IMR-90 (cell line): ENCODE measurements at regions not wholly inside any gene's neighbourhood (a gene's known extent, or its start where the extent isn't known, plus 50 kb on each side); places are given as distances from the start of the nearest gene placed in this dataset.

Source experiments
- ATAC-seq: fragments of 200-7000 bp; cut with Tn5 transposase; 2 replicates; pipeline ENCODE4 v1.9.1; 2020; ENCODE audit warnings: low read depth, mild to moderate bottlenecking, moderate library complexity
- BruUV-seq: library from RNA; stranded (reverse); fragments of 400-500 nt; replicated peaks from 2 replicates; lab custom pipeline; 2021; lab: Mats Ljungman, UMichigan
- CTCF ChIA-PET: fragments of 300-600 bp; formaldehyde crosslinking; extraction: SDS; loops from one replicate; lab custom pipeline; 2021; ENCODE audit warnings: antibody characterized with exemption; lab: Yijun Ruan, JAX
- POLR2A ChIA-PET: fragments of 300-600 bp; sonication (Branson Sonifier 250); formaldehyde crosslinking; loops from one replicate; lab custom pipeline; 2022; ENCODE audit warnings: antibody characterized with exemption; ENCODE audit not compliant: unreplicated experiment; lab: Charles Lee
- DNase-seq: peaks from one replicate; pipeline ENCODE4 v3.0.0; 2013
- H2AFZ ChIP-seq: replicated peaks from 2 replicates; pipeline ENCODE3; 2013; ENCODE audit warnings: low read length, mild to moderate bottlenecking; ENCODE audit not compliant: poor library complexity
- H2AK5ac ChIP-seq: 2 replicates; pipeline ENCODE4 v1.6.1; 2013; ENCODE audit warnings: low read depth, low read length, inconsistent platforms
- H2AK9ac ChIP-seq: replicated peaks from 2 replicates; pipeline ENCODE3; 2013; ENCODE audit warnings: mild to moderate bottlenecking, low read depth, low read length, moderate library complexity; ENCODE audit not compliant: poor library complexity
- H2BK120ac ChIP-seq: 2 replicates; pipeline ENCODE4 v1.6.1; 2013; ENCODE audit warnings: low read depth, low read length, inconsistent platforms
- H2BK15ac ChIP-seq: 3 replicates; pipeline ENCODE4 v1.6.1; 2013; ENCODE audit warnings: low read depth, low read length, inconsistent platforms
- H2BK20ac ChIP-seq: 2 replicates; pipeline ENCODE4 v1.6.1; 2013; ENCODE audit warnings: low read depth, mild to moderate bottlenecking, inconsistent platforms, low read length, moderate library complexity
- H2BK5ac ChIP-seq: 2 replicates; pipeline ENCODE4 v1.6.1; 2013; ENCODE audit warnings: mild to moderate bottlenecking, low read depth, low read length, inconsistent platforms; ENCODE audit not compliant: poor library complexity, severe bottlenecking
- H3K14ac ChIP-seq: replicated peaks from 2 replicates; pipeline ENCODE4 v1.6.1; 2013; ENCODE audit warnings: low read depth, low read length, inconsistent platforms
- H3K18ac ChIP-seq: 2 replicates; pipeline ENCODE4 v1.6.1; 2013; ENCODE audit warnings: low read depth, low read length, control low read depth
- H3K23ac ChIP-seq: 2 replicates; pipeline ENCODE4 v1.6.1; 2013; ENCODE audit warnings: low read depth, low read length, inconsistent platforms
- H3K27ac ChIP-seq: 2 replicates; pipeline ENCODE4 v1.5.1; 2013; ENCODE audit warnings: mild to moderate bottlenecking, control low read depth, low read length; ENCODE audit not compliant: insufficient read depth
- H3K27me3 ChIP-seq: 2 replicates; pipeline ENCODE4 v1.6.1; 2013; ENCODE audit warnings: low read length; ENCODE audit not compliant: control insufficient read depth, insufficient read depth
- H3K36me3 ChIP-seq: 2 replicates; pipeline ENCODE4 v1.6.1; 2013; ENCODE audit warnings: low read length, mixed read lengths; ENCODE audit not compliant: control insufficient read depth, insufficient read depth
- H3K4ac ChIP-seq: 2 replicates; pipeline ENCODE4 v1.6.1; 2013; ENCODE audit warnings: low read depth, low read length, inconsistent platforms
- H3K4me1 ChIP-seq: 2 replicates; pipeline ENCODE4 v1.6.1; 2013; ENCODE audit warnings: low read length, mixed read lengths; ENCODE audit not compliant: control insufficient read depth, insufficient read depth
- H3K4me2 ChIP-seq: 2 replicates; pipeline ENCODE4 v1.6.1; 2013; ENCODE audit warnings: low read depth, mild to moderate bottlenecking, control low read depth, low read length, moderate library complexity
- H3K4me3 ChIP-seq: 2 replicates; pipeline ENCODE4 v1.5.1; 2013; ENCODE audit warnings: low read depth, mild to moderate bottlenecking, control low read depth, low read length, moderate library complexity; ENCODE audit not compliant: insufficient read depth
- H3K56ac ChIP-seq: 2 replicates; pipeline ENCODE4 v1.6.1; 2013; ENCODE audit warnings: low read length, inconsistent platforms; ENCODE audit not compliant: insufficient read depth; ENCODE audit errors: extremely low read depth
- H3K79me1 ChIP-seq, 2 experiments: 2 replicates each; pipeline ENCODE4 v1.6.1; 2013; ENCODE audit warnings: low read length in 2 of 2, inconsistent platforms in 1 of 2, low read depth in 1 of 2
- H3K9ac ChIP-seq: 2 replicates; pipeline ENCODE4 v1.6.1; 2013; ENCODE audit warnings: low read depth, low read length, control low read depth
- H3K9me1 ChIP-seq: 2 replicates; pipeline ENCODE4 v1.6.1; 2013; ENCODE audit warnings: low read length, inconsistent platforms; ENCODE audit not compliant: insufficient read depth
- H3K9me3 ChIP-seq: 2 replicates; pipeline ENCODE4 v1.6.1; 2013; ENCODE audit warnings: low read length; ENCODE audit not compliant: control insufficient read depth, insufficient read depth
- H4K20me1 ChIP-seq: 2 replicates; pipeline ENCODE4 v1.6.1; 2013; ENCODE audit warnings: low read length, inconsistent platforms; ENCODE audit not compliant: insufficient read depth
- H4K5ac ChIP-seq: 2 replicates; pipeline ENCODE4 v1.6.1; 2013; ENCODE audit warnings: mild to moderate bottlenecking, low read depth, low read length, control low read depth
- H4K8ac ChIP-seq, 2 experiments: 2 replicates each; pipeline ENCODE4 v1.6.1; 2013; ENCODE audit warnings: low read depth in 2 of 2, low read length in 2 of 2, control low read depth in 1 of 2, inconsistent platforms in 1 of 2
- H4K91ac ChIP-seq: 2 replicates; pipeline ENCODE4 v1.6.1; 2013; ENCODE audit warnings: low read depth, low read length, inconsistent platforms; ENCODE audit not compliant: insufficient read depth
- WGBS, 2 experiments: methylation state at CpG; one replicate each; pipeline versions ENCODE4 v1.1.5 to v1.1.7; 2013; ENCODE audit warnings: missing lambda C conversion rate in 2 of 2; ENCODE audit not compliant: insufficient read length in 1 of 2; ENCODE audit errors: extremely low coverage in 2 of 2; 5-methylcytosine and 5-hydroxymethylcytosine counted together
- dilution Hi-C: fragments of 300-500 bp; cut with HindIII; formaldehyde crosslinking; loops from one replicate; pipeline ENCODE4 v1.14.3; 2018; ENCODE audit warnings: low sequenced_read_pairs; ENCODE audit not compliant: unreplicated experiment
- in situ Hi-C: fragments of 300-500 bp; cut with MboI; formaldehyde crosslinking; loops from 3 replicates; pipeline ENCODE4 v1.14.3; 2019; ENCODE audit warnings: low sequenced_read_pairs, inconsistent platforms, mixed read lengths
- intact Hi-C: fragments of 100-400 bp; cut with micrococcal nuclease; formaldehyde crosslinking; loops from 2 replicates; pipeline ENCODE4 v1.10.0; 2022
- TF ChIP-seq, protein P1 (sequence below): conservative IDR thresholded peaks from 2 replicates; pipeline ENCODE4 v1.5.1; 2012; ENCODE audit warnings: mild to moderate bottlenecking, low read depth, low read length, improper control_type of control experiment

DNA sequence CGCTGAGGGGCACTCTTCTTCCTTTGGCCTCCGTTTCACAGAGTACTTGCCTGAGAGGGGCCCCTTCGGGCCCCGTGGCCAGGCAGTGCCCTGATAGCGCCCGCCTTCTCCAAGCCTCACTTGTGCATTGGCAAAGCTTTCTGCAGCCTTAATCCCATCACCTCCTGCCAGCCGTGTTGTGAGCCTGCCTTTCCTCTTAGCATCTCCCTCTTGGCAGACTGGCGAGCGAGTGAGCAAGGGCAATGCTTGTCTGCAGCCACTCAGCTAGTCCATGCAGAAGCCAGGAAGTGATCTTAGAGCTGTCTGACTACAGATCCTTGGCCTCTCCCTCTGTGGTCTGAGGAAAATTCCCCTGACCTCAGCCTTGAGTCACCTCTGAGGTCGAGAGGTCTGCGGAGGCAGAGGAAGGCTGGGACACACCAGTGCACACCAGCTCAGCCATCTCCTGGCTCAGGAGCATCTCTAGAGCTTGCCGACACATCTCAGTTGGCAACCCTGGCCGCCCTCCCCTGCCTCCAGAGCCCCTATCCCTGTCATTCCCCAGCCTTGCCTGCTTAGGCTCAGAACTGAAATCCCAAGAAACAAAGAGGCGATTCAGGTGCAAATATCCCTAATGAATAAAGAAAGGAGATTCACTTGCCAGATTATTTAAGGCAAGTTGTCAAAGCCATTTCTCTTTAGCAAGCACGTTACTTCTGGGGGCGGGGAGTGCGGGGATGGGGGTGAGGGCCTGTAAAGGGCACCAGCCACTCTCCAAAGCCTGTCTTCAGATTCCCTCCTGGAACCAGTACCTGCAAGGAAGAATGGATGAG lies 143.5 kb upstream of the MAMLD1 start:
- Histone ChIP-seq H2AFZ (peak overlapping the region; percentile 37), H3K4me2 (no peak overlapping the region), H3K36me3 (no peaks in the 10 kb centered on the region), H3K4me1 (peaks cover 1% of the 10 kb centered on the region; the same call in 1 of the 2 replicates), H3K9me1 (no peaks in the 10 kb centered on the region; the same call in 1 of the 2 replicates), H3K27ac (no peak overlapping the region), H2AK9ac (no peak overlapping the region), H3K9me3 (no peaks in the 10 kb centered on the region), H3K27me3 (peaks cover 5% of the 10 kb centered on the region; the same call in 1 of the 2 replicates), H3K9ac (no peak overlapping the region), H4K5ac (no peak overlapping the region), H2BK15ac (no peak overlapping the region), H4K20me1 (no peaks in the 10 kb centered on the region), H2BK5ac (no peak overlapping the region), H3K4me3 (no peak overlapping the region), H3K56ac (no peak overlapping the region), H3K23ac (no peak overlapping the region), H3K79me1 (no peaks in the 10 kb centered on the region), H2BK20ac (no peak overlapping the region), H2BK120ac (no peak overlapping the region), H3K4ac (no peak overlapping the region), H3K14ac (no peak overlapping the region), H4K8ac (no peak overlapping the region), H2AK5ac (no peak overlapping the region), H4K91ac (no peak overlapping the region), H3K18ac (no peak overlapping the region)
- ChIA-PET CTCF (no interaction called here), POLR2A (no interaction called here)
- peak; percentile 48 for DNase-seq
- no TSS peak for BruUV-seq
- in situ Hi-C loops (no loop called here), intact Hi-C loops (no loop called here), dilution Hi-C loops (no loop called here)
- WGBS, 2 experiments, result 25% methylated on average over 2 of the region's 17 CpGs; no CpG with 5 or more reads in 1 of the 2 experiments
- peak; percentile 56 for ATAC-seq
- TF ChIP-seq, protein P1, sequence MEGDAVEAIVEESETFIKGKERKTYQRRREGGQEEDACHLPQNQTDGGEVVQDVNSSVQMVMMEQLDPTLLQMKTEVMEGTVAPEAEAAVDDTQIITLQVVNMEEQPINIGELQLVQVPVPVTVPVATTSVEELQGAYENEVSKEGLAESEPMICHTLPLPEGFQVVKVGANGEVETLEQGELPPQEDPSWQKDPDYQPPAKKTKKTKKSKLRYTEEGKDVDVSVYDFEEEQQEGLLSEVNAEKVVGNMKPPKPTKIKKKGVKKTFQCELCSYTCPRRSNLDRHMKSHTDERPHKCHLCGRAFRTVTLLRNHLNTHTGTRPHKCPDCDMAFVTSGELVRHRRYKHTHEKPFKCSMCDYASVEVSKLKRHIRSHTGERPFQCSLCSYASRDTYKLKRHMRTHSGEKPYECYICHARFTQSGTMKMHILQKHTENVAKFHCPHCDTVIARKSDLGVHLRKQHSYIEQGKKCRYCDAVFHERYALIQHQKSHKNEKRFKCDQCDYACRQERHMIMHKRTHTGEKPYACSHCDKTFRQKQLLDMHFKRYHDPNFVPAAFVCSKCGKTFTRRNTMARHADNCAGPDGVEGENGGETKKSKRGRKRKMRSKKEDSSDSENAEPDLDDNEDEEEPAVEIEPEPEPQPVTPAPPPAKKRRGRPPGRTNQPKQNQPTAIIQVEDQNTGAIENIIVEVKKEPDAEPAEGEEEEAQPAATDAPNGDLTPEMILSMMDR, result no peak
